ENCODE measurements at regions not wholly inside any gene's neighbourhood (a gene's known extent, or its start where the extent isn't known, plus 50 kb on each side); places are given as distances from the start of the nearest gene placed in this dataset.

GRCh38 chr7:11960621-11961020, 128.6 kb upstream of the THSD7A start:
- Histone ChIP-seq H3K27me3 (replicated peaks; ENCODE audit: insufficient read depth, low read length) (no peaks in the 10 kb centered on the region), H4K20me1 (ENCODE audit: insufficient read depth, low read length) (no peaks in the 10 kb centered on the region), H3K4me1 (ENCODE audit: low read length) (no peaks in the 10 kb centered on the region), H3K9ac (ENCODE audit: low read length) (no peak overlapping the region), H3K36me3 (replicated peaks; ENCODE audit: insufficient read depth, low read length) (no peaks in the 10 kb centered on the region), H3K79me2 (ENCODE audit: low read length) (no peaks in the 10 kb centered on the region), H2AFZ (ENCODE audit: low read length) (no peak overlapping the region), H3K9me3 (replicated peaks; ENCODE audit: insufficient read depth, low read length) (no peaks in the 10 kb centered on the region), H3K4me3 (ENCODE audit: low read length) (no peak overlapping the region), H3K27ac (ENCODE audit: low read length) (no peak overlapping the region), H3K9me2 (replicated peaks; ENCODE audit: insufficient read depth, low read length) (no peaks in the 10 kb centered on the region), H3K4me2 (ENCODE audit: low read depth, low read length) (no peak overlapping the region), H3F3A (ENCODE audit: insufficient read depth, low read length) (no peaks in the 10 kb centered on the region)
- DNase-seq: no peak
- TF ChIP-seq EZH2 (optimal IDR thresholded peaks at IDR 0.05; ENCODE audit: low read depth, low read length): no peak
- no peak for TF ChIP-seq EZH2phosphoT487 (IDR thresholded peaks at IDR 0.05; ENCODE audit: low read length)
- TF ChIP-seq, protein P1, sequence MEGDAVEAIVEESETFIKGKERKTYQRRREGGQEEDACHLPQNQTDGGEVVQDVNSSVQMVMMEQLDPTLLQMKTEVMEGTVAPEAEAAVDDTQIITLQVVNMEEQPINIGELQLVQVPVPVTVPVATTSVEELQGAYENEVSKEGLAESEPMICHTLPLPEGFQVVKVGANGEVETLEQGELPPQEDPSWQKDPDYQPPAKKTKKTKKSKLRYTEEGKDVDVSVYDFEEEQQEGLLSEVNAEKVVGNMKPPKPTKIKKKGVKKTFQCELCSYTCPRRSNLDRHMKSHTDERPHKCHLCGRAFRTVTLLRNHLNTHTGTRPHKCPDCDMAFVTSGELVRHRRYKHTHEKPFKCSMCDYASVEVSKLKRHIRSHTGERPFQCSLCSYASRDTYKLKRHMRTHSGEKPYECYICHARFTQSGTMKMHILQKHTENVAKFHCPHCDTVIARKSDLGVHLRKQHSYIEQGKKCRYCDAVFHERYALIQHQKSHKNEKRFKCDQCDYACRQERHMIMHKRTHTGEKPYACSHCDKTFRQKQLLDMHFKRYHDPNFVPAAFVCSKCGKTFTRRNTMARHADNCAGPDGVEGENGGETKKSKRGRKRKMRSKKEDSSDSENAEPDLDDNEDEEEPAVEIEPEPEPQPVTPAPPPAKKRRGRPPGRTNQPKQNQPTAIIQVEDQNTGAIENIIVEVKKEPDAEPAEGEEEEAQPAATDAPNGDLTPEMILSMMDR (IDR thresholded peaks at IDR 0.05; ENCODE audit: low read length): no peak

DNA sequence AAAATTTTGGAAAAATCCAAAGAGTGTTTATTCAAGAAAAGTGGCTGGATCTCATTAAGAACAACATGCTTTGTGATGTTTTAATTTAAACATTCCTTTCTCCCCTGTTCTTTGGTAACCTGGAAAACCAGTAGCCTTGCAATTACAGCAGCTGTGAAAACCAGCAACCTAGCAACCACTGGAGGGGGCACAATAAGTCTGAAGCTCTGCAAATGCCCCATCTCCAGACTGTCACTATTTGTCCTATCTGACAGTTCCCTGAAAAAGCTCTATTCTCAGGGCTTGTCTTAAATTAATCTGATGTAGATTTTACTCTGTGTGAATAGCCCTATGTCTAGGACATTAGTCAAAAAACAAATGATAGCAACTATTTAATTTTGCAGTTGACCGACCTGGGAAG, 137.6 kb upstream of the THSD7A start:
- Histone ChIP-seq H2AFZ (ENCODE audit: low read length) (no peak overlapping the region), H3K9me2 (replicated peaks; ENCODE audit: insufficient read depth, low read length) (no peaks in the 10 kb centered on the region), H3K27ac (ENCODE audit: low read length) (no peak overlapping the region), H3K36me3 (replicated peaks; ENCODE audit: insufficient read depth, low read length) (no peaks in the 10 kb centered on the region), H3K27me3 (replicated peaks; ENCODE audit: insufficient read depth, low read length) (no peaks in the 10 kb centered on the region), H3K9ac (ENCODE audit: low read length) (no peak overlapping the region), H3K4me1 (ENCODE audit: low read length) (no peaks in the 10 kb centered on the region), H3K79me2 (ENCODE audit: low read length) (no peaks in the 10 kb centered on the region), H3K9me3 (replicated peaks; ENCODE audit: insufficient read depth, low read length) (no peaks in the 10 kb centered on the region), H4K20me1 (ENCODE audit: insufficient read depth, low read length) (no peaks in the 10 kb centered on the region), H3K4me2 (ENCODE audit: low read depth, low read length) (no peak overlapping the region), H3K4me3 (ENCODE audit: low read length) (no peak overlapping the region), H3F3A (ENCODE audit: insufficient read depth, low read length) (no peaks in the 10 kb centered on the region)
- TF ChIP-seq EZH2 (optimal IDR thresholded peaks at IDR 0.05; ENCODE audit: low read depth, low read length) (no peak), EZH2phosphoT487 (IDR thresholded peaks at IDR 0.05; ENCODE audit: low read length) (no peak)
- TF ChIP-seq, protein P1 (IDR thresholded peaks at IDR 0.05; ENCODE audit: low read length): no peak
- DNase-seq: no peak

DNA sequence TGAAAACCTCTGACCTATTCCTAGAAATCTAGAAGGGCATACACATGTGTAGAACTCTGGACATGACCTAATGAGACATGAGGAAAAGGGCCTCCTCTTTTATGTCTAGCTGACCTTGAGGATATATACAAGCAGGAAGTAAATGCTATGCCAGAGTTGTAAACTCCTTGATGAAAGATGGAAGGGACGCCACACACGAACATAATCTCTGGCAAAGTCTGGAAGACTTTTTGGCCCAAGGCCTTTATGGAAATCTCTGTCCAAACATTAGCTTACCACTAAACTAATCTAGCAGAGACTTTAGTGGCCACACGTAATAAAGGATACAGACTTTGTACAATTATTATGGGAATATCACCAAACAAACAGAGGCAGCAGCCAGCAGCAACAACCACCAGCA, 138.1 kb upstream of the THSD7A start:
- Histone ChIP-seq H4K20me1 (ENCODE audit: insufficient read depth, low read length) (no peaks in the 10 kb centered on the region), H3K9me2 (replicated peaks; ENCODE audit: insufficient read depth, low read length) (no peaks in the 10 kb centered on the region), H3K27me3 (replicated peaks; ENCODE audit: insufficient read depth, low read length) (no peaks in the 10 kb centered on the region), H2AFZ (ENCODE audit: low read length) (no peak overlapping the region), H3K9ac (ENCODE audit: low read length) (no peak overlapping the region), H3K4me3 (ENCODE audit: low read length) (no peak overlapping the region), H3K27ac (ENCODE audit: low read length) (no peak overlapping the region), H3K4me2 (ENCODE audit: low read depth, low read length) (no peak overlapping the region), H3K4me1 (ENCODE audit: low read length) (no peaks in the 10 kb centered on the region), H3F3A (ENCODE audit: insufficient read depth, low read length) (no peaks in the 10 kb centered on the region), H3K9me3 (replicated peaks; ENCODE audit: insufficient read depth, low read length) (no peaks in the 10 kb centered on the region), H3K79me2 (ENCODE audit: low read length) (no peaks in the 10 kb centered on the region), H3K36me3 (replicated peaks; ENCODE audit: insufficient read depth, low read length) (no peaks in the 10 kb centered on the region)
- no peak for DNase-seq
- TF ChIP-seq EZH2 (optimal IDR thresholded peaks at IDR 0.05; ENCODE audit: low read depth, low read length): no peak
- no peak for TF ChIP-seq EZH2phosphoT487 (IDR thresholded peaks at IDR 0.05; ENCODE audit: low read length)
- TF ChIP-seq, protein P1 (IDR thresholded peaks at IDR 0.05; ENCODE audit: low read length): no peak

All from MM.1S (cell line).